Mucosa of descending colon (tissue), 3 donors: ENCODE measurements at regions not wholly inside any gene's neighbourhood (a gene's known extent, or its start where the extent isn't known, plus 50 kb on each side); places are given as distances from the start of the nearest gene placed in this dataset.

Experiments used
- ATAC-seq: fragments of 200-7000 bp; cut with Tn5 transposase; one replicate; pipeline ENCODE4 v1.9.1; 2020; ENCODE audit warnings: mild to moderate bottlenecking, moderate library complexity
- DNase-seq, 3 donors: peaks; one replicate each; pipeline ENCODE4 v3.0.0-alpha.2; 2020
- H3K36me3 ChIP-seq: fragments of 200-600 bp; one replicate; pipeline ENCODE4 v1.8.0; 2021; ENCODE audit warnings: low read depth, mild to moderate bottlenecking
- H3K4me1 ChIP-seq: fragments of 200-600 bp; one replicate; pipeline ENCODE4 v1.8.0; 2021; ENCODE audit warnings: low read depth, mild to moderate bottlenecking
- H3K4me3 ChIP-seq: fragments of 200-600 bp; one replicate; pipeline ENCODE4 v1.8.0; 2021; ENCODE audit warnings: mild to moderate bottlenecking
- H3K9me3 ChIP-seq: fragments of 200-600 bp; one replicate; pipeline ENCODE4 v1.8.0; 2021; ENCODE audit warnings: mild to moderate bottlenecking
- intact Hi-C, 2 donors: fragments of 100-400 bp; cut with DNase I in 1 of 2; cut with micrococcal nuclease in 1 of 2; formaldehyde crosslinking; loops; one replicate each; pipeline versions ENCODE4 v1.11.0 to v1.11.1; 2022; cut with DNase I, micrococcal nuclease
- TF ChIP-seq, protein P1 (sequence below): fragments of 200-600 bp; IDR thresholded peaks from one replicate; pipeline ENCODE4 v1.8.0; 2022; ENCODE audit warnings: antibody characterized with exemption, mild to moderate bottlenecking
- donor health status: DM: no; HTN: no; CAD: no; lungs with moderate emphysema.
- donor health status: DM: no; HTN: no; CAD: no.
- donor health status: DM: no; HTN: yes; CAD: no.

DNA sequence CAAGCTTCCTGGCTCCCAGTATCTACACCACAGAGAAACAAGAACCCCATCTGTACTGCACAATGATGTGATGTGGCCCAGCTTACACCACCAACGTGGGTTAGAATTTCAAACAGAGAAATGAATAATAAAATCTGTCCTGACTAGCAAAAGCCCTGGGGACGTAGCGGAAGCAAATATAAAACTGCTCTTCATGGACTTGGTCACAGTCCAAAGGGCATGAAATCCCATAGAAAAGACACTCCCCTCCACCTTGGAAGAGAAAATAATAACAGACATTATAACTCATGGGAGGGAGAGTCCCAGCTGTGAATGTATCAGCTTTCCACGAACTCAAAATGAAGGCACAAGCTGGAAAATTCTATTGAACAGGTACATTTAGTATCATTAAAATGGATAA, 205.3 kb upstream of the GALNT17 start:
- H3K4me1 ChIP-seq = no peaks in the 10 kb centered on the region
- ATAC-seq = no peak
- H3K9me3 ChIP-seq = no peaks in the 10 kb centered on the region
- no peaks in the 10 kb centered on the region for H3K36me3 ChIP-seq
- intact Hi-C loops = no loop called here
- TF ChIP-seq, protein P1, sequence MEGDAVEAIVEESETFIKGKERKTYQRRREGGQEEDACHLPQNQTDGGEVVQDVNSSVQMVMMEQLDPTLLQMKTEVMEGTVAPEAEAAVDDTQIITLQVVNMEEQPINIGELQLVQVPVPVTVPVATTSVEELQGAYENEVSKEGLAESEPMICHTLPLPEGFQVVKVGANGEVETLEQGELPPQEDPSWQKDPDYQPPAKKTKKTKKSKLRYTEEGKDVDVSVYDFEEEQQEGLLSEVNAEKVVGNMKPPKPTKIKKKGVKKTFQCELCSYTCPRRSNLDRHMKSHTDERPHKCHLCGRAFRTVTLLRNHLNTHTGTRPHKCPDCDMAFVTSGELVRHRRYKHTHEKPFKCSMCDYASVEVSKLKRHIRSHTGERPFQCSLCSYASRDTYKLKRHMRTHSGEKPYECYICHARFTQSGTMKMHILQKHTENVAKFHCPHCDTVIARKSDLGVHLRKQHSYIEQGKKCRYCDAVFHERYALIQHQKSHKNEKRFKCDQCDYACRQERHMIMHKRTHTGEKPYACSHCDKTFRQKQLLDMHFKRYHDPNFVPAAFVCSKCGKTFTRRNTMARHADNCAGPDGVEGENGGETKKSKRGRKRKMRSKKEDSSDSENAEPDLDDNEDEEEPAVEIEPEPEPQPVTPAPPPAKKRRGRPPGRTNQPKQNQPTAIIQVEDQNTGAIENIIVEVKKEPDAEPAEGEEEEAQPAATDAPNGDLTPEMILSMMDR = no peak
- DNase-seq = no peak
- H3K4me3 ChIP-seq = no peak overlapping the region

GRCh38 chr7:70935311-70935710, 196.6 kb upstream of the GALNT17 start:
- Histone ChIP-seq H3K4me1 (no peaks in the 10 kb centered on the region), H3K9me3 (peaks cover 8% of the 10 kb centered on the region), H3K4me3 (no peak overlapping the region), H3K36me3 (no peaks in the 10 kb centered on the region)
- ATAC-seq = no peak
- TF ChIP-seq, protein P1 = no peak
- intact Hi-C loops = no loop called here
- no peak for DNase-seq

DNA sequence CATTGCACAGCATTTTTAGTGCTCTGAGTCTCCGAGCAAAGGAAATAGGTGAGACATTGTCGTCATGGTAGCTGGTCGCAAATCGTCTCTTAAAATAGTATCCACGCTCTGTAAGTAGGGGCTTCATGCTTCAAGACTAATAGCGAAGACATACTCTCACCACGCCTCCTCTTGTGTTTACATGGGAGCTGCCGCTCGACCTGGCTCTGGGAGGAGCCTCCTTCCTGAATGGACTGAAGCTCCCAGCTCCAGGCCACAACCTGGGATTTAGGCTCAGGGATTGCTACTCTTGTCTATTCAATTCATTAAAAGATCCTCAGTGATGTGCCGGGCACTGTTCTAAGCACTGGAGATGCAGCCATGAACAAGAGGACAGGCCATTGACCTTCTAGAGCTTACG, 196.1 kb upstream of the GALNT17 start:
- no peak overlapping the region for H3K4me3 ChIP-seq

DNA sequence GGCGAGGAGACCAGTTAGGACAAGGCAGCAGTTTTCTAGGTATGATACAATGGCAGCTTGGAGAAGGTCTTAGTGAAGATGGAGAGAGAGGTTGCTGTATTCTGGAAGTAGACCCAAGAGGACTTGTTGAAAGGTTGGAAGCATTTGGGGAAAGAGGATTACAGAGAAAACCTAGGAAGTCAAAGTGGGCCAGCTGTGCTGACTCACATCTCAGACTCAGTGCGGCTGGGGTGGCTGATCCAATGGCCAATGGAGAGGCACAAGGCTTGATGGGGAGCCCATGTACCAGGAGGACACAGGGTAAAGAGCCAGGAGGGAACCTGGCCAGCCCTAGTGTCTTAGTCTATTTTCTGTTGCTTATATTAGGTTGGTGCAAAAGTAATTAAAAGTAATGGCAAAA, 194.5 kb upstream of the GALNT17 start:
- no peak for ATAC-seq
- Histone ChIP-seq H3K36me3 (no peaks in the 10 kb centered on the region), H3K4me1 (no peaks in the 10 kb centered on the region), H3K4me3 (no peak overlapping the region), H3K9me3 (peaks cover 8% of the 10 kb centered on the region)
- TF ChIP-seq, protein P1 = no peak
- DNase-seq = no peak
- intact Hi-C loops = no loop called here

More for the DNA sequence above, 196.1 kb upstream of the GALNT17 start:
- no peak for DNase-seq
- intact Hi-C loops = no loop called here
- Histone ChIP-seq H3K9me3 (peaks cover 8% of the 10 kb centered on the region), H3K36me3 (no peaks in the 10 kb centered on the region), H3K4me1 (no peaks in the 10 kb centered on the region)
- no peak for ATAC-seq
- TF ChIP-seq, protein P1 = no peak

- DNase-seq = no peak
- Histone ChIP-seq H3K9me3 (peaks cover 3% of the 10 kb centered on the region), H3K36me3 (no peaks in the 10 kb centered on the region), H3K4me3 (no peak overlapping the region), H3K4me1 (no peaks in the 10 kb centered on the region)
- intact Hi-C loops = no loop called here
- TF ChIP-seq, protein P1 = no peak
- ATAC-seq = no peak
These were observed 191.3 kb upstream of the GALNT17 start for GRCh38 chr7:70940597-70940996.

- H3K36me3 ChIP-seq = no peaks in the 10 kb centered on the region
- ATAC-seq (no peak), DNase-seq (no peak)
- TF ChIP-seq, protein P1 = no peak
- H3K4me1 ChIP-seq = no peaks in the 10 kb centered on the region
- intact Hi-C loops = no loop called here
- H3K9me3 ChIP-seq = peaks cover 6% of the 10 kb centered on the region
- no peak overlapping the region for H3K4me3 ChIP-seq
These were observed 189.2 kb upstream of the GALNT17 start for GRCh38 chr7:70942791-70943190.
